SK-N-SH treated with all-trans-retinoic acid at 6 μM for 48 hours (cell line): ENCODE measurements at regions not wholly inside any gene's neighbourhood (a gene's known extent, or its start where the extent isn't known, plus 50 kb on each side); places are given as distances from the start of the nearest gene placed in this dataset.

Experiments used
- BACH2 ChIP-seq: fragments of 250-450 bp; sonication (Bioruptor Pico); IDR thresholded peaks from 2 replicates; pipeline ENCODE4 v1.9.0; 2021; ENCODE audit warnings: mild to moderate bottlenecking, borderline replicate concordance
- ISL1 ChIP-seq: fragments of 250-450 bp; sonication (Bioruptor Pico); IDR thresholded peaks from 2 replicates; pipeline ENCODE4 v2.1.2; 2022; ENCODE audit warnings: mild to moderate bottlenecking, moderate library complexity
- OSR1 ChIP-seq: fragments of 250-450 bp; sonication (Bioruptor Pico); IDR thresholded peaks from 2 replicates; pipeline ENCODE4 v1.8.0; 2022; ENCODE audit warnings: moderate library complexity, mild to moderate bottlenecking, inconsistent platforms
- PATZ1 ChIP-seq: fragments of 250-450 bp; sonication (Bioruptor Pico); IDR thresholded peaks from 2 replicates; pipeline ENCODE4 v1.8.0; 2020; ENCODE audit warnings: mild to moderate bottlenecking, moderate library complexity, borderline replicate concordance
- RARB ChIP-seq: fragments of 250-450 bp; sonication (Bioruptor Pico); IDR thresholded peaks from 2 replicates; pipeline ENCODE4 v1.8.0; 2021; ENCODE audit warnings: mild to moderate bottlenecking, moderate library complexity
- ZFP30 ChIP-seq: fragments of 450-650 bp; formaldehyde crosslinking; IDR thresholded peaks from 2 replicates; pipeline ENCODE4 v1.5.0; 2022; ENCODE audit warnings: mild to moderate bottlenecking, moderate library complexity

- no peak for TF ChIP-seq ISL1 (CRISPR knock-in tag)
- no peak for TF ChIP-seq PATZ1 (CRISPR knock-in tag)
- no peak for TF ChIP-seq BACH2 (CRISPR knock-in tag)
- no peak for TF ChIP-seq OSR1
- TF ChIP-seq ZFP30 (CRISPR knock-in tag), result no peak
- TF ChIP-seq RARB (CRISPR knock-in tag), result no peak
Observed at GRCh38 chr7:131683536-131684125, 127.2 kb upstream of the PODXL start.
